Activated CD8-positive, alpha-beta T cell treated with anti-CD3 and anti-CD28 coated beads for 36 hours (primary cell): ENCODE measurements at regions not wholly inside any gene's neighbourhood (a gene's known extent, or its start where the extent isn't known, plus 50 kb on each side); places are given as distances from the start of the nearest gene placed in this dataset.

Experiments
- ATAC-seq: fragments of 200-7000 bp; cut with Tn5 transposase; one replicate; pipeline ENCODE4 v1.10.0; 2021; ENCODE audit warnings: mild to moderate bottlenecking, moderate library complexity
- CTCF ChIA-PET: fragments of 350-600 bp; sonication (Branson Sonifier 250); formaldehyde crosslinking; loops from one replicate; lab custom pipeline; 2021; ENCODE audit warnings: antibody characterized with exemption; lab: Charles Lee
- POLR2A ChIA-PET: fragments of 350-600 bp; sonication (Branson Sonifier 250); formaldehyde crosslinking; loops from one replicate; lab custom pipeline; 2021; ENCODE audit warnings: antibody characterized with exemption; lab: Charles Lee
- DNase-seq: peaks from one replicate; pipeline ENCODE4 v3.0.0-alpha.2; 2020
- H3K27ac Mint-ChIP-seq: one replicate; pipeline ENCODE4 v1.8.0; 2021; ENCODE audit warnings: mild to moderate bottlenecking, mixed read lengths
- H3K27me3 Mint-ChIP-seq: one replicate; pipeline ENCODE4 v1.8.0; 2021; ENCODE audit warnings: mixed read lengths
- H3K36me3 Mint-ChIP-seq: one replicate; pipeline ENCODE4 v1.8.0; 2021; ENCODE audit warnings: low read depth, mixed read lengths
- H3K4me1 Mint-ChIP-seq: one replicate; pipeline ENCODE4 v1.8.0; 2021; ENCODE audit warnings: low read depth, mixed read lengths
- H3K4me3 Mint-ChIP-seq: one replicate; pipeline ENCODE4 v1.8.0; 2021; ENCODE audit warnings: mild to moderate bottlenecking, moderate library complexity, mixed read lengths
- H3K9me3 Mint-ChIP-seq: one replicate; pipeline ENCODE4 v1.8.0; 2021; ENCODE audit warnings: mixed read lengths
- intact Hi-C: fragments of 100-400 bp; cut with micrococcal nuclease; formaldehyde crosslinking; loops from one replicate; pipeline ENCODE4 v1.10.0; 2022
- TF ChIP-seq, protein P1 (sequence below): fragments of 200-600 bp; IDR thresholded peaks from one replicate; pipeline ENCODE4 v1.8.0; 2022; ENCODE audit warnings: antibody characterized with exemption, mild to moderate bottlenecking

DNA sequence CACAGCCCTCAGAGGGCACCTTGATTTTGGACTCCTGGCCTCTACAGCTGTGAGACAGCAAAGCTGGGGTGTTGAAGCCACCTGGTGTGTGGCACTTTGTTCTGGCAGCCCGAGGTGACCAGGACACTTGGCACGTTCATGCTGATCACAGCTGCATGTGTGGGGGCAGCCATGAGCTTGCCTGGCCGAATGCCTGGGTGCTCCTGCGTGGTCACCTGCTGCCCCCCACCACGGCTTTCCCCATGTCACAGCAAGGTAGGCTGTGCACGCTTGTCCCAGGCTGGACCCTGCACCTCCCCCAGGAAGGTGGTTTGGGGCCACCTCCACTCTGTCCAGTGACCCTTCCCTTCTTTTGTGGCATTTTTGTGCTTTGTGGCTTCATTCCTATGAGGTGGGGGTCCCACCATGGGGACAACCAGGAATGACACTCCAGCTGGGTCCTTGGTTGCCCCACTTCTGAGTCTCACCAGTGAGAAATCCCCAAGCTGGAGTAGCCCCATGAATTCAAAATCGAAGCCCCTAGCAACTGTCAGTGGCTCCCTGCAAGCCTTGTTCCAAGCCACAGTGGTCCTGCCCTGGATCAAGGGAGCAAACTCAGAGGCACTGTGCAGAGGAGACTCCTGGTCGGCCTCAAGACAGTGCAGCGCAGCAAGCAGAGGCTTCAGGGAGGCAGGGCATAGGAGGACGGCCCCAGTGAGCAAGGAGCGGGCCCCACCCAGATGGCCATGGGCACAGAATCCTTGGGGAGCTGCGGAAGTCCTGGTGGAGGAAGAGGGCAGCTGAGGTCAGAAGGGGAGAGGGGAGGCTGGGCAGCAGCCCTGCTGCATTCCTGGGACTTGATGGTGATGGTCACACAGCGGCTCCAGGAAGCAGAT is 121.4 kb upstream of the HS6ST1 start:
- Mint-ChIP-seq H3K9me3 (no peaks in the 10 kb centered on the region), H3K27ac (no peak overlapping the region), H3K27me3 (peaks cover 10% of the 10 kb centered on the region), H3K4me3 (no peak overlapping the region), H3K36me3 (no peaks in the 10 kb centered on the region), H3K4me1 (no peaks in the 10 kb centered on the region)
- no peak for DNase-seq
- no peak for ATAC-seq
- ChIA-PET POLR2A (no interaction called here), CTCF (no interaction called here)
- TF ChIP-seq, protein P1, sequence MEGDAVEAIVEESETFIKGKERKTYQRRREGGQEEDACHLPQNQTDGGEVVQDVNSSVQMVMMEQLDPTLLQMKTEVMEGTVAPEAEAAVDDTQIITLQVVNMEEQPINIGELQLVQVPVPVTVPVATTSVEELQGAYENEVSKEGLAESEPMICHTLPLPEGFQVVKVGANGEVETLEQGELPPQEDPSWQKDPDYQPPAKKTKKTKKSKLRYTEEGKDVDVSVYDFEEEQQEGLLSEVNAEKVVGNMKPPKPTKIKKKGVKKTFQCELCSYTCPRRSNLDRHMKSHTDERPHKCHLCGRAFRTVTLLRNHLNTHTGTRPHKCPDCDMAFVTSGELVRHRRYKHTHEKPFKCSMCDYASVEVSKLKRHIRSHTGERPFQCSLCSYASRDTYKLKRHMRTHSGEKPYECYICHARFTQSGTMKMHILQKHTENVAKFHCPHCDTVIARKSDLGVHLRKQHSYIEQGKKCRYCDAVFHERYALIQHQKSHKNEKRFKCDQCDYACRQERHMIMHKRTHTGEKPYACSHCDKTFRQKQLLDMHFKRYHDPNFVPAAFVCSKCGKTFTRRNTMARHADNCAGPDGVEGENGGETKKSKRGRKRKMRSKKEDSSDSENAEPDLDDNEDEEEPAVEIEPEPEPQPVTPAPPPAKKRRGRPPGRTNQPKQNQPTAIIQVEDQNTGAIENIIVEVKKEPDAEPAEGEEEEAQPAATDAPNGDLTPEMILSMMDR: no peak
- intact Hi-C loops: no loop called here

- Mint-ChIP-seq H3K27ac (no peak overlapping the region), H3K27me3 (peaks cover 7% of the 10 kb centered on the region), H3K9me3 (no peaks in the 10 kb centered on the region), H3K4me3 (no peak overlapping the region), H3K4me1 (no peaks in the 10 kb centered on the region), H3K36me3 (no peaks in the 10 kb centered on the region)
- no peak for DNase-seq
- ATAC-seq: no peak
- intact Hi-C loops: no loop called here
- CTCF ChIA-PET: no interaction called here
- POLR2A ChIA-PET: no interaction called here
- TF ChIP-seq, protein P1: no peak
Observed at GRCh38 chr2:128440666-128441340, 122.1 kb upstream of the HS6ST1 start.

GRCh38 chr2:128441341-128442052 is 122.8 kb upstream of the HS6ST1 start:
- no peak overlapping the region for H3K4me3 Mint-ChIP-seq
- H3K4me1 Mint-ChIP-seq: no peaks in the 10 kb centered on the region
- TF ChIP-seq, protein P1: no peak
- intact Hi-C loops: no loop called here
- no peaks in the 10 kb centered on the region for H3K9me3 Mint-ChIP-seq
- ATAC-seq (no peak), DNase-seq (no peak)
- ChIA-PET CTCF (no interaction called here), POLR2A (no interaction called here)
- H3K27me3 Mint-ChIP-seq: peaks cover 7% of the 10 kb centered on the region
- no peaks in the 10 kb centered on the region for H3K36me3 Mint-ChIP-seq
- no peak overlapping the region for H3K27ac Mint-ChIP-seq

GRCh38 chr2:128442053-128442751 is 123.5 kb upstream of the HS6ST1 start:
- no peaks in the 10 kb centered on the region for H3K9me3 Mint-ChIP-seq

More at GRCh38 chr2:128442053-128442751, 123.5 kb upstream of the HS6ST1 start:
- DNase-seq (no peak), ATAC-seq (no peak)
- Mint-ChIP-seq H3K27ac (no peak overlapping the region), H3K4me3 (no peak overlapping the region), H3K36me3 (no peaks in the 10 kb centered on the region), H3K27me3 (peaks cover 4% of the 10 kb centered on the region), H3K4me1 (no peaks in the 10 kb centered on the region)
- TF ChIP-seq, protein P1: no peak
- intact Hi-C loops: no loop called here
- CTCF ChIA-PET: no interaction called here
- POLR2A ChIA-PET: no interaction called here
